GM21390 (cell line): ENCODE measurements at regions not wholly inside any gene's neighbourhood (a gene's known extent, or its start where the extent isn't known, plus 50 kb on each side); places are given as distances from the start of the nearest gene placed in this dataset.

Experiments used
- ATAC-seq: cut with Tn5 transposase; IDR thresholded peaks from one replicate; pipeline ENCODE4 v1.9.1; 2021; ENCODE audit not compliant: unreplicated experiment

GRCh38 chr14:95413289-95414215 lies 93.8 kb upstream of the CLMN start:
- no peak for ATAC-seq

- ATAC-seq = no peak
Observed at GRCh38 chr14:95410838-95411237, 91.1 kb upstream of the CLMN start.

GRCh38 chr14:95409477-95410272 lies 90.0 kb upstream of the CLMN start:
- no peak for ATAC-seq

GRCh38 chr14:95408731-95409476 lies 89.2 kb upstream of the CLMN start:
- ATAC-seq = no peak

GRCh38 chr14:95407354-95407753 lies 87.6 kb upstream of the CLMN start:
- ATAC-seq = no peak

GRCh38 chr14:95406756-95407277 lies 87.1 kb upstream of the CLMN start:
- ATAC-seq = no peak

GRCh38 chr14:95404583-95404982 lies 84.9 kb upstream of the CLMN start:
- ATAC-seq = no peak

GRCh38 chr14:95402578-95402977 lies 82.9 kb upstream of the CLMN start:
- no peak for ATAC-seq

- ATAC-seq = no peak
Observed at GRCh38 chr14:95402176-95402575, 82.5 kb upstream of the CLMN start.

- ATAC-seq = no peak
Observed at GRCh38 chr14:95398630-95399547, 79.2 kb upstream of the CLMN start.

- no peak for ATAC-seq
Observed at GRCh38 chr14:95397325-95397724, 77.6 kb upstream of the CLMN start.

GRCh38 chr14:95396221-95396620 lies 76.5 kb upstream of the CLMN start:
- no peak for ATAC-seq

GRCh38 chr14:95395098-95395737 lies 75.5 kb upstream of the CLMN start:
- no peak for ATAC-seq

- ATAC-seq = no peak
Observed at GRCh38 chr14:95394297-95395097, 74.8 kb upstream of the CLMN start.

- no peak for ATAC-seq
Observed at GRCh38 chr14:95392841-95393240, 73.1 kb upstream of the CLMN start.

GRCh38 chr14:95391331-95391730 lies 71.6 kb upstream of the CLMN start:
- no peak for ATAC-seq

- ATAC-seq = no peak
Observed at GRCh38 chr14:95389471-95390011, 69.8 kb upstream of the CLMN start.

- ATAC-seq = no peak
Observed at GRCh38 chr14:95388699-95389098, 69.0 kb upstream of the CLMN start.
